Mesenteric fat pad (tissue), 1 donor: ENCODE measurements at regions not wholly inside any gene's neighbourhood (a gene's known extent, or its start where the extent isn't known, plus 50 kb on each side); places are given as distances from the start of the nearest gene placed in this dataset.
"Not testable (repeated sequence)": the region's sequence is repeated elsewhere in the genome, so short reads cannot be mapped to it uniquely, and the experiment has no call there.

Experiments used
- DNase-seq: peaks from one replicate; pipeline ENCODE4 v3.0.0-alpha.2; 2020; ENCODE audit warnings: low spot score
- donor health status: DM: yes; HTN: yes; CAD: no.

- no peak for DNase-seq
Measured at GRCh38 chr9:29312327-29312726, 1739.0 kb upstream of the C9orf72 start.

- no peak for DNase-seq
Measured at GRCh38 chr9:29319736-29320513, 1746.6 kb upstream of the C9orf72 start.

DNA sequence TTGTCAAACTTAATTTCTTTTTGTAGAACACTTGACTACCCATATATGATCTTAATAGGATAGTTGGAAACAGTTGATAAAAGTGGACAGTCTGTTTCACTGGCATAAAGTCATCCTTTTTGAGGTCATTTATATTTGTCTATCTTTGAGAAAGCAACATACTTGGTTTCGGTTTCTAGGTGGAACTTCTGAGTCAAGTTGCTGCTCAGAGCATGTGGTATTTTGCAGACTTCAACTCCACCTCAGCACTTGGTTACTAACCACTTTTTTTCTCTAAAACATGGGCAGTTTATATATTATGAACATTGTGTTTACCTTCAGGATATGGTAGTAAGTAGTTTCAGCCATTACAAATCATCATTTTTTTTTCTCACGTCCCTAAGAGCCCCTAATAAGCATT is 1749.0 kb upstream of the C9orf72 start:
- DNase-seq = no peak

- DNase-seq = no peak
Measured at GRCh38 chr9:29325894-29326293, 1752.6 kb upstream of the C9orf72 start.

DNA sequence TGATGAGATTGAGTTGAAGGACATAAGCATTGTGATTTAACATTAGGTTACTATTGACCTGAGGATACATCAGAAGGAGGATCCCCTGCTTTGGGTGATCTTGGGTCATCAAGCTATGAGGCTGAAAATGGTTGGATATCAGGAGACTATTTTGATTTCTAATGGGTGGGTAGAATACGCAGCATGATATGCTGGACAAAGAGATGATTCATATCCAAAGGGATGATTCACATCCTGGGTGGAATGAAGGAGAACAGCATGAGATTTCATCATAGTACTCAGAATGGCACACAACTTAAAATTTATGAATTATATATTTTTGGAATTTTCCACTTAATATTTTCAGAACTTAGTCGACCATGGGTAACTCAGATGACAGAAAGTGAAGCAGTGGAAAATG is 1759.5 kb upstream of the C9orf72 start:
- DNase-seq = no peak

DNA sequence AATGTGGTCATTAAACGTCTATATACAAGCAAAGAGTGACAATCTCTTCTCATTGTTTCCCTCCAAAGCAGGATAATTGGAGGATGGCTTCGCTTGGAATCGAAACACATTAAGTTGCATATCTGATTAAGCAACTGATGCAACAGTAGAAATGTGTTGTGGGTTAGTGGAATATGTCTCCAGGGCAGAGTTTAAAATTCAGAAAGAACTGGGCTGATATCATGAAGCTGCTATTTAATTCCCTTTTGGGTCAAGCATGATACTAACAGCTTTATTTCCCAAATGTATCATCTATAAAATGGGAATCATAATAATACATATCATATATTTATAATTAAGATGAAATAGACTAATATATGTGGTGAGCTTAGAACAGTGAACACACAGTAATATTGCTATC is 1763.0 kb upstream of the C9orf72 start:
- DNase-seq = no peak

DNA sequence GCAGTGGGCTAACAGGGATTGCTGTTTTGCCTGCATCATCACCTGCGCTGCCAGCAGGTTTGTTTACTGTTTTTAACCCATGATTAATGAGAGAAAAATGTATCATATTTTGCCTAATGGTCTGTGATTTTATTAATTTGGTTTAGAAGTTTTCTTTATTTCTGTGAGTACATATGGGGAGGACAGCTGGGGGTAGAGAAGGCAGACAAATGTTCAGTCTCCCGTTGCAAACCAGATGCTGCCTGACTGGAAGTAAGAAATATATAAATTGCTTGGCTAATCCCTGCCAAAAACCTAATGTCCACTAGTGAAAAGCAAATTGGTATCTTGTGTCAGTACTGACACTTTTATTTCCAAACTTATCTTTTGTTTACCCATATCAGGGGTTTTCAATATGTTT is 1766.1 kb upstream of the C9orf72 start:
- DNase-seq = no peak

DNA sequence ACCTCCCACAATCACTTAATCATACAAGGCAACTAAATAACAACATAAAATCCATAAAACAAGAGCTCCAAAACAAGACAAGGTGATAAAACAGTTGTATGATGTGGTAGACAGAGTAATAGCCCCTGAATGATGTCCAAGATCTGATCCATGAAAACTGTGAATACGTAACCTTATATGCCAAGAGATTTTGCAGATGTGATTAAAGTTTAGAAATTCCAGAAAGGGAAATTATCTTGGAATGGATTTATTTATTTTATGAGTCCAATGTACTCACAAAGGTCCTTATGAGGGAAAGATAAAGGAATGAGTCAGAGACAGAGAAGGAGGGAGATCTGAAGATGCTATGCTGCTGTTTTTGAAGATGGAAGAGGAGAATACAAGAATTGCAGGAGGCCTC is 1775.7 kb upstream of the C9orf72 start:
- DNase-seq = no peak

DNA sequence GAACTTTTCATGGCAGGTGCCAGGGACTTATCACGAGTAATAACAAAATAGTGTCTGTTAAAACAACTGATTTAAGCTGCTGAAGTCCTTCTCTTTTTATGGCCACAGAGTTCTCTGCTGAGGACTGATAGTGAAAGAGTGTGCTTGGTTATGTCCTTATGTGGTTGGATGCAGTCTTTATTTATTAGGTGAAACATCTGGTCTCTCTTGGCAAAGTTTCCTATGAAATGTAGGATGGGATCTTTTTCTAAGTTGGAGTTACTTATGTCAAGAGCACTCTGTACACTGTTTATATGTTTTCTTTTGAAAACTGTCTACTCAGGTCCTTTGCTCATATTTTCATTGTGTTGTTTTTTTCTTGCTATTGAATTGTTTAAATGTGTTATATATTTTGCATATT is 1816.1 kb upstream of the C9orf72 start:
- no peak for DNase-seq

- DNase-seq = no peak
Measured at GRCh38 chr9:29390859-29391258, 1817.6 kb upstream of the C9orf72 start.

DNA sequence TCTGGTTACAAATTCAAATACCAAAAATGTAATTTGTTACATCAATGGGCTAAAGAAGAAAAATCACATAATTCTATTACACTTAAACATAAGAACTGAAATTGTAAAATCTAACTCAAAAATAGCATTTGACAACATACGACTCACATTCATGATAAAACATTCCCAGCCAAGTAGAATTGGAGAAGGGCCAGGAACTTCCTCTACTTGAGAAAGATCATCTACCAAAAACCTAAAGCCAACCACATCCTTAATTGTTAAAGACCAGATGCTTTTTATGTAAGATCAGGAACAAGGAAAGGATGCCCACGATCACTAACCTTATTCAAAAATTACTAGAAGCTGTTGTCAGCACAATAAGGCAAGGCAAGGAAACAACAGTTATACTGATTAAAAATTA is 1819.8 kb upstream of the C9orf72 start:
- DNase-seq = no peak

GRCh38 chr9:29394855-29395254 is 1821.6 kb upstream of the C9orf72 start:
- no peak for DNase-seq

DNA sequence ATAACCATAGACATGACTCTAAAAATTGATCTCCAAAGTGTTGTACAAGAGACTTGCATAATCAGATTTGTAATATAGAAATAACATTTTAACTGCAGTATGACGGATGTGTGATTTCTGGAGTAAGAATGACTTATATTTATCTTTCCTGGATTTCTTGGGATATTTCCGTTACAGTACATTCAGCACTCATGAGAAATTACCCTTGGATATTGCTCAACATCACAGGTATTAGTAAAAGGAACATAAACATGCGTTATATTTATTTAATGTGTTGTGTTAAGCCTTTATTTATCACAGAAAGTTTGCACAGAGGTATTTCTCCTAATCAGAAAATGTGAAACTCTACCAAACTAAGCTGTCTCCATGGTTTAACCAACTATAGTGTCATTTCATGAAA is 1823.9 kb upstream of the C9orf72 start:
- no peak for DNase-seq

DNA sequence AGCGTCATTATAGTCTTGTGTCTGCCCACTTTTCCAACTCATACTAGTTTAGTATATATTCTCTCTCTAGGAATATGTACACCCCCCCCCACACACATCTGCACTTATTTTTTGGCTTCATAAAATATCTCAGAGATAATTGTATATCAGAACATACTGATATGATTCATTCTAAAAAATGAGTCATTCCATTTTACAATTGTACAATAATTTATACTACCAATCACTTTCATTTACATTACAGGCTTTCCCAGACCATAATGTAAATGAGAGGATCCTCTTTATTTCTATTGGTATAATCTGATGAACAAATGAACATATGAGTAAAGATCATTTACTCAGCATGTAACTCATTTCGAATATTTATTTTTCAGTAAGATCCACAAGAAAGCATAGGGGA is 1842.9 kb upstream of the C9orf72 start:
- DNase-seq = no peak

GRCh38 chr9:29422438-29422837 is 1849.2 kb upstream of the C9orf72 start:
- no peak for DNase-seq

DNA sequence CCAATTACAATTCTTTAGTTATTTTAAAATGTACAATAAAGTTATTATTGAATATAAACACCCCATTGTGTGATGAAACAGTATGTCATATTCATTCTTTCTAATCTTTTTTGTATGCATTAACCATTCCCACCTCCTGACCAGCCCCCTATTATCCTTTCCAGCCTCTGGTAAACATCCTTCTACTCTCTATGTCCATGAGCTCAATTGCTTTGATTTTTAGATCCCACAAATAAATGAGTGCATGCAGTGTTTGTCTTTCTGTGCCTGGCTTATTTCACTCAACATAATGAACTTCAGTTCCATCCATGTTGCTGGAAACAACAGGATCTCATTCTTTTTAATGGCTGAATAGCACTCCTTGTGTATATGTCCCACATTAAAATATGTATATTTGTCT is 1858.9 kb upstream of the C9orf72 start:
- DNase-seq = no peak

GRCh38 chr9:29432656-29433055 is 1859.4 kb upstream of the C9orf72 start:
- not testable (repeated sequence) for DNase-seq

DNA sequence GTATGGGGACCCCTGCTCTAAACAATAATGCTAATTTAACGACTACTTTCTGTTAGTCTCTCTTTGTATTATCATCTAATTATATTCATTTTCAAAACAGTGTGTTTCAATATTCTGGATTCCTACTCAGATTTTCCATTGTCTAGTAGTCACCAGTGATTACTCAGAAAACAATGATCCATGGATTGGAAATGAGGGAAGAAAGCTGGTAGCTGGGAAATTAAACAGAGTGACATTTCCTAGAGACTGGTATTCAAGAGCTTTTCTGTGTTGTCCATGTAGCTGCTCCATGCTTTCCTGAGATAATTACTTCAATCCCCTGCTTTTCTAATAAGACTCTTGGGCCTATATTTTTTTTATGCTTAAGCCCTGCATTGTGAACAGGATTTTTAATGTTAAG is 1862.1 kb upstream of the C9orf72 start:
- no peak for DNase-seq

GRCh38 chr9:29437526-29437925 is 1864.2 kb upstream of the C9orf72 start:
- DNase-seq = no peak

DNA sequence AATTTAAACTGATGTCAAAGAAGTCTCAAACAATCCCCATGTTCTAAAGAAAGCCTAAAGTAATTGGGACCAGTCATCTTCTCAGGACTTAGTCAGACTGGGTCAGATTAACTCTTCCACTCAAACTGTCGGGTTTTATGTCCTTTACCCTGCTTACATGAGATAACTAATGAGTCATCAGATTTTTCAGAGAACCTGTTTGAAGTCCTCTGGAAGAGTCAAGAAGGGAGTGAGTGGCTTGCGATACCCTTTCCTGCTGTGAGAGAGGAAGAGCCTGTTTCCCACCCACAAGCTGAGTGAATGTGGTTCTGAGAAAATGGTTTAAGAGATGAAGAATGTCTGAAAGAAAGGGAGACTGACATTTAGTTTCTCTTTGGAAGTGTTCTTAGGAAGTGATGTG is 1866.7 kb upstream of the C9orf72 start:
- DNase-seq = no peak

- no peak for DNase-seq
Measured at GRCh38 chr9:29440449-29440848, 1867.2 kb upstream of the C9orf72 start.

GRCh38 chr9:29445751-29446150 is 1872.5 kb upstream of the C9orf72 start:
- DNase-seq = no peak

DNA sequence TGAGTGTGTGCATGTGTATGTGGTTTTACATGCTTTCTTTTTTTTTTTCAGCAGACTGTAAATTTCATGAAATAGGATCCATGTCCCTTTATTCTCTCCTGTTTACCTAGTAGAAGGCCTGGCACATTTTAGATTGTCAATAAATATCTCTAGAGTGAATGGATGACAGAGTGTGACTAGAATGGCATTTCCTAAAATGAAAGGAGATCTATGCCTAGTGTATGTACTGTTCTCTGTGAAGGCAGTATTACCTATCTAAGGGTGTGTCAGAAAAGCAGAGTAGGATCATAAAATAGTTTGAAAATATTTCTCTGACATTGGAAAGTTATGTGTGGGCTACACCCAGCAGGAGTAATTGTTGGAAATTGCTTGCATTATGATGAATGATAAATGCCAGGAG is 1876.0 kb upstream of the C9orf72 start:
- no peak for DNase-seq
